WERI-Rb-1 (cell line): ENCODE measurements at regions not wholly inside any gene's neighbourhood (a gene's known extent, or its start where the extent isn't known, plus 50 kb on each side); places are given as distances from the start of the nearest gene placed in this dataset.
A peak's percentile ranks its signal among the peaks of the same experiment; 100 is the strongest.
"Not testable (repeated sequence)": the region's sequence is repeated elsewhere in the genome, so short reads cannot be mapped to it uniquely, and the experiment has no call there.

ENCODE experiments used
- DNase-seq: peaks from one replicate; pipeline ENCODE4 v3.0.0-alpha.2; 2020
- H3K27ac ChIP-seq: fragments of 250-450 bp; sonication (Bioruptor Pico); 2 replicates; pipeline ENCODE4 v1.5.1; 2020; ENCODE audit warnings: mild to moderate bottlenecking, moderate library complexity
- H3K27me3 ChIP-seq: fragments of 250-450 bp; sonication (Bioruptor Pico); 2 replicates; pipeline ENCODE4 v1.5.1; 2021; ENCODE audit warnings: mild to moderate bottlenecking, low read depth, moderate library complexity; ENCODE audit not compliant: insufficient read depth, severe bottlenecking
- H3K36me3 ChIP-seq: fragments of 250-450 bp; sonication (Bioruptor Pico); 2 replicates; pipeline ENCODE4 v1.5.1; 2020; ENCODE audit warnings: mild to moderate bottlenecking, moderate library complexity
- H3K4me3 ChIP-seq: 2 replicates; pipeline ENCODE4 v1.5.1; 2011; ENCODE audit warnings: low read depth, mild to moderate bottlenecking, control low read depth, low read length
- H3K9me3 ChIP-seq: fragments of 250-450 bp; sonication (Bioruptor Pico); 2 replicates; pipeline ENCODE4 v1.5.1; 2021; ENCODE audit warnings: mild to moderate bottlenecking, moderate library complexity; ENCODE audit not compliant: severe bottlenecking
- TF ChIP-seq, protein P1 (sequence below): IDR thresholded peaks from 2 replicates; pipeline ENCODE4 v1.5.1; 2011; ENCODE audit warnings: low read depth, mild to moderate bottlenecking, control low read depth, inconsistent platforms, low read length

DNA sequence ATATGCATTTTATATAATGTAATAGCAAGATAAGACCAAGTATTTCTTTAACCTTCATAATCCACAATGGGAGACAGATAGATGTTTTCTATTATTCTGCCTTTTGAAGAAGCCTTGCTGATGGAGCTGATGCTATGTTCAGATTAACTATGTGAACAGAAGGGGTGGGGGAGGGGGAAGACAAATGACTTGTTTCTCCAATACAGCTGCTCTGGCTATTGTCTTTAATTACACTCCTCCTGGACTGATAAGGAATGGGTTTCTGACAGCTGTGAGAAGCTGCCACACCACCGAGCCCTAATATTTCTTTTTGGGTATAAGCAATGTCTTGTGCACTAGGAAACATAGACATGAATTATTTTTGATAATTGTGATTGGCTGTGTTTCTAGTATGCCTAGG, 62.0 kb downstream of the CAVIN4 start:
- peak overlapping the region; percentile 23 for H3K27ac ChIP-seq
- no peaks in the 10 kb centered on the region for H3K9me3 ChIP-seq
- DNase-seq, result peak; percentile 77
- TF ChIP-seq, protein P1, sequence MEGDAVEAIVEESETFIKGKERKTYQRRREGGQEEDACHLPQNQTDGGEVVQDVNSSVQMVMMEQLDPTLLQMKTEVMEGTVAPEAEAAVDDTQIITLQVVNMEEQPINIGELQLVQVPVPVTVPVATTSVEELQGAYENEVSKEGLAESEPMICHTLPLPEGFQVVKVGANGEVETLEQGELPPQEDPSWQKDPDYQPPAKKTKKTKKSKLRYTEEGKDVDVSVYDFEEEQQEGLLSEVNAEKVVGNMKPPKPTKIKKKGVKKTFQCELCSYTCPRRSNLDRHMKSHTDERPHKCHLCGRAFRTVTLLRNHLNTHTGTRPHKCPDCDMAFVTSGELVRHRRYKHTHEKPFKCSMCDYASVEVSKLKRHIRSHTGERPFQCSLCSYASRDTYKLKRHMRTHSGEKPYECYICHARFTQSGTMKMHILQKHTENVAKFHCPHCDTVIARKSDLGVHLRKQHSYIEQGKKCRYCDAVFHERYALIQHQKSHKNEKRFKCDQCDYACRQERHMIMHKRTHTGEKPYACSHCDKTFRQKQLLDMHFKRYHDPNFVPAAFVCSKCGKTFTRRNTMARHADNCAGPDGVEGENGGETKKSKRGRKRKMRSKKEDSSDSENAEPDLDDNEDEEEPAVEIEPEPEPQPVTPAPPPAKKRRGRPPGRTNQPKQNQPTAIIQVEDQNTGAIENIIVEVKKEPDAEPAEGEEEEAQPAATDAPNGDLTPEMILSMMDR, result no peak
- no peak overlapping the region for H3K4me3 ChIP-seq
- no peaks in the 10 kb centered on the region for H3K36me3 ChIP-seq
- no peaks in the 10 kb centered on the region for H3K27me3 ChIP-seq

DNA sequence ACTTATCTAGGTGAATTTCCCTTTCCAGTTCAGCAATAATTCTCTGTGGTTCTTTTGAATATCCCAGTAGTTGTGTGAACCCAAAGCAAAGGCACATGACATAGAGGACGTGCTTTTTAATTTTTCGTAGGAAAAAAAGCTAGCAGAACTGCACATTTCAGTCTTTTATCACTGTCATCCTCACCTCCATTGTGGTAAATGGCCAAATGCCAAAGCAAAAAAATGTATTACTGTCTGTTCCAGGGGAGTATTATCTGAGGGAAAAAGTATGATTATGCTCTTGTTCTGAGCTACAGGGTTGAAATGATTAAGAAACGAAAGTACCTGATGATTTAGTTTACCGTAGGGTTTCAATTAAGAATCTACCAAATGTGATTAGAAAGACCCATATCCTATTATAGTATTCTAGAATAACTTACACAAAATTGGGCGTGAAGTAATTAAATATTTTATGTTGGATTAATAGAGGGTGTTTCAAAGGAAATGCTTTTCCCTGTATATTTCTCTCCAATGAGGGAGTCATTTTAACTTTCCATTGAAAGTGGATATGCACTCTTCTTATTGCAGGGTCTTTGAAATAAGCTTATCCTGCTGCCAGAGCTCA, 62.7 kb downstream of the CAVIN4 start:
- DNase-seq, result no peak
- H3K27me3 ChIP-seq, result no peaks in the 10 kb centered on the region
- no peak overlapping the region for H3K4me3 ChIP-seq
- no peaks in the 10 kb centered on the region for H3K36me3 ChIP-seq
- H3K9me3 ChIP-seq, result no peaks in the 10 kb centered on the region
- peak overlapping the region; percentile 23 for H3K27ac ChIP-seq
- TF ChIP-seq, protein P1, result no peak

GRCh38 chr9:100641166-100641565, 63.3 kb downstream of the CAVIN4 start:
- H3K36me3 ChIP-seq, result no peaks in the 10 kb centered on the region
- DNase-seq, result no peak
- no peak overlapping the region for H3K27ac ChIP-seq
- H3K4me3 ChIP-seq, result no peak overlapping the region
- H3K27me3 ChIP-seq, result no peaks in the 10 kb centered on the region
- TF ChIP-seq, protein P1, result no peak
- no peaks in the 10 kb centered on the region for H3K9me3 ChIP-seq

DNA sequence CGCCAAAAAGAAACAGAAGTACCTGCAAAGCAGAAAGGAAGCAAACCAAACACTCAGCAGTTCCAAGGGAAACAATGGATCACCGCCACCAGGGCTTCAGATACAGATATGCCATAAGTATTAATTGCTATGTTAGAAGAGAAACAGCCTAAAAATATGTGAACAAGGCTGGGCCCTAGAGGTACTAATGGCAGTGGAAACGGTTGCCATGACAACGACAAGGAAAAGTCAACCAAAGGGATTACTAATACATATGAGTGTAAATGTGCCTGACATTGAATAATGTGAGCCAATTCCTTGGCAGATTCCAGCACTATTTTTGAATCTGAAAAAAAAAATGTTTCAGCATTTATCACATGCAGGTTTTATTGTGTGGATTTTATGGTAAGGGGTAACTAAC, 75.0 kb downstream of the CAVIN4 start:
- H3K27me3 ChIP-seq, result no peaks in the 10 kb centered on the region
- DNase-seq, result no peak
- TF ChIP-seq, protein P1, result no peak

DNA sequence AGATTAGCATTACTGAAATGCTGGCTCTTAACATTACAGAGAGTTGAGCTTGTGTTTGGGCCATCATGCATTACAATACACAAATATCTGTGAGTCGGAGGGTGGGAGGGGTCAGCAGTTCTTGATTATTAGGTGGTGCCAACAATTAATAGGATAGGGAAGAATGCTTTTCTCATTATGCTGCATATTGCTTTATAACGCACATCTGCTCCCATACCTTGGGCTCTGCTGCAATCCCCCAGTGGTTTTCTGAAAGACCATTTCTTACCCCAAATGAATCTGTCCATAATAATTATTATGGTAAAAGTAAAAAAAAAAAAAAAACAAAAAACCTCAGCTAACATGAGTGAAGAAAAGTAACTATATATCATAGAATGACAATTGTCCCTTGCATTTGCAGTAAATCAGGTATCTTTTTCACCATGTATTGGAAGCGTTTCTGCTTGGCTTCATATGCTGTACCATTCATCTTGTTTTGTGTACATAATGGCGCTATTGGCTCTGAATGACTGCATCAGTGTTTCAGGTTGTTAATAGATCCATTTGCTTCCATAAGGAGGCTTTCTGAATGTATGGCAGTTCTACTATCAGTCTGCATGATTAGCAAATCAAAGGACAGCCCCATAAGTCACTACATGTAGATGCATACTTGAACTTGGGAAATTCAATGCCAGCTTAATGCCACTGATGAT, 75.9 kb downstream of the CAVIN4 start:
- Histone ChIP-seq H3K9me3 (peaks cover 11% of the 10 kb centered on the region), H3K4me3 (no peak overlapping the region), H3K36me3 (no peaks in the 10 kb centered on the region), H3K27ac (no peak overlapping the region), H3K27me3 (no peaks in the 10 kb centered on the region)
- DNase-seq, result no peak
- TF ChIP-seq, protein P1, result no peak

More for the DNA sequence above, 75.0 kb downstream of the CAVIN4 start:
- H3K9me3 ChIP-seq, result peaks cover 14% of the 10 kb centered on the region
- no peak overlapping the region for H3K27ac ChIP-seq
- no peak overlapping the region for H3K4me3 ChIP-seq
- H3K36me3 ChIP-seq, result no peaks in the 10 kb centered on the region

GRCh38 chr9:100656851-100657250, 79.0 kb downstream of the CAVIN4 start:
- not testable (repeated sequence) for H3K27ac ChIP-seq, H3K36me3 ChIP-seq, H3K27me3 ChIP-seq, H3K4me3 ChIP-seq, DNase-seq
- H3K9me3 ChIP-seq, result peaks cover 11% of the 10 kb centered on the region
